MV-4-11 (cell line): ENCODE measurements at regions not wholly inside any gene's neighbourhood (a gene's known extent, or its start where the extent isn't known, plus 50 kb on each side); places are given as distances from the start of the nearest gene placed in this dataset.

Experiments used
- DNase-seq: peaks from one replicate; lab custom pipeline; 2025; lab: John Stamatoyannopoulos, UW

DNA sequence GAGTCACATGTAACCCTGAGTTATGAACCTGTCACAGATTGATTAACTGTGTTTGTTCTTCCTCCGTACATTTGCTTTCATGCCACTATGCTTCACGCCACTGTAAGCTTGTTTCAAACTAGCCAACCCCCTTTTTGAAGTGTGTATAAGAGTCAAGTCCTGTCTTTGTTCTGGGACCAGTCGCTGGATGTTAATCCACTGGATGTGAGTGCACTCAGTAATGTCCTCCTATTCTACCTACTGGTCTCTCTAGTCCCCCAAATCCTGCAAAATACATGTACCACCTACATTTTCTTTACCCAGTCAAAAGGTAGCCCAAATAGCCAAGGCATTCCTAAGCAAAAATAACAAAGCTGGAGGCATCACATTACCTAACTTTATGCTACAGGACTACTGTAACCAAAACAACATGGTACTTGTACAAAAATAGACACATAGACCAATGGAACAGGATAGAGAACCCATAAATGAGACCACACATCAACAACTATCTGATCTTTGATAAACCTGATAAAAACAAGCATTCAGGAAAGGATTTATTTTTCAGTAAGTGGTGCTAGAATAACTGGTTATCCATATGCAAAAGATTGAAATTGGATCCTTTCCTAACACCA lies 1139.1 kb upstream of the SEMA6A start:
- DNase-seq: no peak

DNA sequence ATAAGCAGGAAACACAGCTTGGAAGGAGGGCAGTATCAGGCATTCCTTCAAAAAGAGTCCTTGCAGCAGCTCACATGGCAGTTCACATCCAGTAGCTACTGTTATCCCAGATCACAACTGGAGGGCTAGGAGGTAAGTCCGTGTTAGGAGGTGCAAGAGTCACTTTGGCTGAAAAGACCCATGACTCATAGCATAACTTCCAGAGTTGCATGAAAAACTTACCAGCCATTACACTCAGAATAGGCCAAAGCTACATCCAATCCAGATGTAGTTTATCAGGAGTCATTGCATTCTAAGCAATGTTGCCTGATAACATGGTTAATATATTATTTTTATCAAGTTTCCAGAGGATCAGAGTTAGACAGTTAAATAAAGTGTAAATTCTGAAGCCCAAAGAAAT lies 1126.4 kb upstream of the SEMA6A start:
- DNase-seq: no peak

DNA sequence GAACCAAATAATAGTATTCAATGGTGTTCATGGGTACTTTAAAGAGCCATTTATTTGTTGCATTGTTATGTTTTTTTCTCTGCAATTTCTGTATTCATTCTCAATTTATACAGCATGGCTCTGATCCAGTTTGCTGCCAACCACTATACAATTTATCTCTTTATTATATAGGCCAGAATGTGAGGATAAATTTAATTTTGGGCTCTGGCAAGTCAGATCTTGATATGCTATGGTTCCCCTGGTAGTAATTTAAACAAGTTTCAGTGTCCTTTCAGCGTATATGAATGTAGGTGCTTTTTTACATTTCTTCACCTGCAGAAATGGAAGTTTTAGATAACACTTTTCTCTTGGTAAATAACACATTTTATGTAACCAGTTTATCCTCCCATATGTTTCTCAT lies 1118.0 kb upstream of the SEMA6A start:
- no peak for DNase-seq

DNA sequence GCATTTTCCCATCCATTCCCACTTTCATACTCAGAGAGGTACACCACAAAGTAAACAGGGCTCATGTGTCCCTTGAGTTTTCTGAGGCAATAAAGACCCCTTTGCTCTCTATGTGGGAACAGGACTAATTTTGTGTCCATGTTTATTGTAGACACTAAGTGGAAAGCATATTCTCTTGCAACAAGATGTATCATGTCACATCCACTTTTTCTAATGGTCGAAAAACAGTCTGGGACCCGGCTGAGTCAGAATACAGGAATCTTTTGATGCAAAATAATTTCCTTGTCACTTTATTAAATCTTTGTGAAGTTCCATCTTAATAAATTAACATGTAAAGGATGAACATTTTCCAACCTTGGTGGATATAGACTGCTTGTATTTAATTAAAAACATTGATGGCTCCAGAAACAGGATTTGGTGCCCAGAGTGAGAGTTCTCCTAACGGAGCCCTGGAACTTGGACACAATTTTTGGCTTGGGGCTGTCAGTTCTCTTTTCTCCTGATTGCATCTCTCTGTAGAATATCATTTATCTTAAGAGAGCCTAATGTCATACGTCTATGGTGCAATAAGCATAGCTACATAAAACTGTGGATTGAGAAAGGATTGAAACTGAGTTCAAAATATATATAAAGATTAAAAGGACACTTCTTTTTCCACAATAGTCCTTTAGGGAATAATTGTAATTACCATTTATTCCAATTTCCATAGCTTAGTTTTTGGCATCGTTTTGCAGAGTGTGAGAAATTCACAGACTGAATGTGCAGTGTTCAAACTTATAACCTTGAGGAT lies 1116.7 kb upstream of the SEMA6A start:
- no peak for DNase-seq

DNA sequence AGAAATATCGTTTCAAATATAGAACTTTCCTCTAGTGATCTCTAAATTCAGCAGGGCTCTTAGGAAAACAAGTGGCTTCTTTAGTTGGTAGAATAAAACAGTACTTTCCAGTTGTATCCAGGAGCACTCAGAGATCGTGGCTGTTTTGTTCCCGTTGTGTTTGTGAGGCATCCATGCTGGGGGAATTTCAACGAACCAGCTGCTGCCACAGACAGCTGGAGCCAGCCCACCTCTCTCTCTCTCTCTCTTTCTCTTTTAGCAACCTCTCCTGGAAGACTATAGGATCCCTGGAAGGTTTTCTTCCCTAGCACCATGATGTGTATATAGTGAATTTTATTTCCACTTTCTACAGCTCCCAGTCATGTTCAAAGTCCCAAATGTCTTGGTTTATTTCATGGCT lies 1116.0 kb upstream of the SEMA6A start:
- no peak for DNase-seq

DNA sequence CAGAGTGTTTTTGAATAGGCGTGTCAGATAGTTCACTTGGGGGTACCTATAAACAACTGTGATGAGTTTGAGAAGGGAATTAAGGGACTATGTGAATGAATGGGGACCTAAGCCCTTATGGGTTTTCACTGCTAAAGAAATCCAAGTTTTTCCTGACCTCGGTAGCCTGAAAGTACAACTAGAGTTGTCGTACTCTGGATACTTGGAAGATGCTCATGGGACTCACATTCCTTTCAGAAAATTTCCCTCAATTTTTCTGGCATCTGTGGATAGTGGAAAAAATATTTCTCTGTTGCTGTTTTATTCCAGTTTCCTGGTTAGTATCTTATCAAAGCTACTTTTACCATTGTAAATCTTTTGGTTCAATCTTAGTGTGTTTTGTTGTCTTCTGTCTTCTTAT lies 1112.3 kb upstream of the SEMA6A start:
- no peak for DNase-seq

DNA sequence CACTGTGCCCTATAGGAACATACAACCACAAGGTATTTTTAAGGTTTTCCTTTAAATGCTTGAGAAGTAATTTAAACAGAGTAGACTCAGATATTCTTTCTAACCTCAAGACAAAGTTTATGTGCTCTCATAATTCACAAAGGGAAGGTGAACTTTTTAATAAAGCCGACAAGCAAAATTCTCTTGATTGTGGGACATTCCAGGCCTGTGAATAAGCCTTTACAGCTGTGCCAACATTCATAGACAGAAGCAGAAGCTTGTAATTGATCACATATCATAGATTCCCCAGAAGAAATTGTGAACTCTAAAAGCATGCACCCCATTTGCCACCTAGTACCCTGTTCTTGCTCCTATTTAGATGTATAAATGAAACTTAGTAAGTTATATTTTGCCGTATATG lies 1107.8 kb upstream of the SEMA6A start:
- DNase-seq: no peak

DNA sequence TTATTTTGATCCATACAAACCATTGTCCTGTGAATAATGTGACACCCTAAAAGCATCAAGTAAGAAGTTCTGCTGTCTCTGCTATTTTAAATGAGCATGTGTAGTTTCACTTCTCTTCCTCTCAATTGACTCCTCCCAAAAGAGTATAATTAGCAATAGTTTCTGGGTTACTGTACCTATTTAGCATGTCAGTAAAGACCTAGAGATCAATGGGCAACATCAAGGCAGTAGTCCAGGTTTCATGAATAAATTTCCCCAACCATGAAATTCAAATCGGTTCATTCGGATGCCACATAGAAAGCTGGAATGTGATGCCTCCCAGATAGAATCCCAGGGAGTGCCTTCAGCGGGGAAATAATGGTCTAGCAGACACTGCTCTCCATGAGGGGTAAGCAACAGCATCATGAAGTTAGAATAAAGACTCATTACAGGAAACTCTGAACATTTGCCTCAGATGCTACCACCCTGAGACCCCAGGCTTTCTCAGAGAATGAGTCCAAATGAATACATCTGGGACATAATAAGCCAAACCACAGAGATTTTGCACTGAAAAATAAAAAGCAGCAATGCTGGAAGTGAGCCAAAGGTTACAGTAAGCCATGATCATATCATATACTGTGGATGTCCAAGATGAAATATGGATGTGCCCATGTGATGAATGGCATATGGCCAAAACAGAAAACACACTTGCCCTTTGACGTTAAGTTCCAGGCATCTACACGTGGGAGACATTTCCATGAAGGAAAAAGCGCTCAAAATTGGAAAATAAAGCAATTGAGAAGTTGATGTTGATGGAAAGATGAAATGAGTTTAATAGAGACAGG lies 1107.0 kb upstream of the SEMA6A start:
- peak; percentile 11 for DNase-seq

DNA sequence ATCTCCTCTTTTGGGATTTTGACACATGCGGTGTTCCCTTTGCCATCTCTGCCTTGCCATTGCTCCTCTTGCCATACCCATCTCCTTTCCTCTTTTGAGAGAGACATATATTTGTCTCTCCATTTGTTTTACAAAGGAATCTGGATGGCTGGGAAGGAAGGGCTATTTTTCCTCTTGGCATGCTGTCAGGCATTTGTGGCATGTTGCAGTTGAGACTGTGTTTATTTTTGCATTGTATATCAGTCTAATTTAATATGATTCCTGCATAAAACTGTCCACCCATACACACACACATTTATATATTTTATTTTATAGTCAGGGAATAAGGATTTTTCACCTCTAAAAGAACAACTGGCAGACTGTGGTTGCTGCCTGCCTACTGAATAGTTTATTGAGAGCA lies 1105.8 kb upstream of the SEMA6A start:
- no peak for DNase-seq

DNA sequence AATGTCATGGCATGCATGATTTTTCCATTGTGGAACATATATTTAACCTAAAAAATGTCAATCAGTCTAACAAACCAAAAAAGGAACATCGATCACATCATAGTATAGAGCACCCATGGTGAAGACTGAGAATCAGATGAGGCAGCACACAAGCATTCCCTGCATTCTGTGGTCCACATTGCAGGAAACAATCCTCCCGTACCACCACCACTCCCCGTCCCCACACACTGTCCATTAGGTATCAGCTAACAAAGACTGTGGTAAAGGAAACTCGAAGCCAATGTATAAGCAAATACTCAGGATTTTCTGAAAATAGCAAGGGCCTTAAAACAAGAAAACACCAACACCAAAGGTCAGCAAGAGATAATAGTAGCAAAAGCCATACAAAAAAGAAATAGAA lies 1104.4 kb upstream of the SEMA6A start:
- DNase-seq: no peak

DNA sequence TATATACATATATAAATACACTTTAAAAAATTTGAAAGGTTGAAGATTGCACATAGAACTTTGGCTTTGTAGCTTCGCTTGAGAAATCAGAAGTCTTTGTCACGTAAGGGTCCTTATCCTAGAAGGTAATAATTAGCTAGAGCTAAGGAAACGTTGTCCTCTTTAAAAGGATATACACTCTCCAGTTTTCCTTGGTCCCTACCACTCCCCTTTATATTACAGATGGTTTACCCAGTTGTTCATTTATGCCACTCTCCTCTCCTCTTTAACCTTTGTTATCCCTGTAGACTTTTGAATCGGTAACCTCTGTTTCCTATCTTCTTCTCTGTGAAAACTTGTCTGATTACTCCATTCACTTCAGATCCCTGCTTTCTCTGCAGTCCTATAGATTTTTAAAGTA lies 1101.0 kb upstream of the SEMA6A start:
- no peak for DNase-seq

DNA sequence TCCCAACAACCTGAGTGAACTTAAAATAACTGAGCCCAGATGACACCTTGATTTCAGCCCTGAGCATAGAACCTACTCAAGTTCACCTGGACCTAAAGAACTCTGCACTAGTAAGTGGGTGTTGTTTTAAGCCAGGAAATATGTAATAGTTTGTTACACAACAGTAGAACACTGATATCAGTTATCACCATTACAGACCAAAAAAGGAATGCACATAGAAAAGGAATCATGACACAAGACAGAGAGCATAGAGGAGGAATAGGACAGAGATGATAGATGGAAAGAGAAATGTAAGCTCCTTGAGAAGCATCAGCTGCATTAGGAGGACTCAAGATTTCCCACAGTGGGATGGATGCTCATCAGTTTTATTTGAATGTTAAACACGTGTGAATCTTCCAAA lies 1096.9 kb upstream of the SEMA6A start:
- DNase-seq: no peak

DNA sequence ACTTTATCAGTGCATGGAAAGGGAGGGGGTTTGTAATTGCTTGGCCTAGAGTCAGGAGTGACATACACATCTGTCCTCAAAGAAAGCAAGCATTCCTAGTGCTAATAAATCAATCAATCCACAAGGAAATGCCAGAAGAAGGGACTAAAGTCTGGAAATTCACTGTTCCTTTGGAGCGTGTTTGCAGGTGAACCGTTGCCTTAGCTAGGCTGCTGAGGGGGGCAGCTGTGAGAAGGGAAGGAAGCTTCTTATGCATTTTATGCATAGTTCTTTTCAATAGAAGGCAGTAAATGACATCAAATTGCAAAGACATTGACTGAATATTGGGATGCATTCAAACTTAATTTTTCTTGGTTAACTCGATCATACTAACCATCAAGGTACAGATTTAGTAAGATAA lies 1092.5 kb upstream of the SEMA6A start:
- no peak for DNase-seq

DNA sequence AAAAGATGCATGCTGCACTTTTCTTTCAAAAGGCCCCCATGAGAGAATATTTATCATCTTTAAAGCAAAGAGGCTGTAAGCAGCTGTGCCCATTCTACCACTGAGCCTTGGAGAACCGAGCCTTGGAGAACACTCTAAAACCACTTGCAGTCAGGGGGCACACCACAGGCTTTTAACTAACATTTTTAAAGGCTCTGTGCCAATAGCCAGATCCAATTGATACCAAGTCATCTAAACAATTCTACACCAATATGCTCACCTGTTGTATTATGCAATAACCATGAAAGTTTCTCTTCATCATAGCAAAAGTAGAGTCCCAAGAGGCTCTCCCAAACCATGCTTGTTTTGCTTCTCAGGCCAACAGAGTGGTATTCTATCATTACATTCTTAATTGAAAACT lies 1090.5 kb upstream of the SEMA6A start:
- DNase-seq: no peak

DNA sequence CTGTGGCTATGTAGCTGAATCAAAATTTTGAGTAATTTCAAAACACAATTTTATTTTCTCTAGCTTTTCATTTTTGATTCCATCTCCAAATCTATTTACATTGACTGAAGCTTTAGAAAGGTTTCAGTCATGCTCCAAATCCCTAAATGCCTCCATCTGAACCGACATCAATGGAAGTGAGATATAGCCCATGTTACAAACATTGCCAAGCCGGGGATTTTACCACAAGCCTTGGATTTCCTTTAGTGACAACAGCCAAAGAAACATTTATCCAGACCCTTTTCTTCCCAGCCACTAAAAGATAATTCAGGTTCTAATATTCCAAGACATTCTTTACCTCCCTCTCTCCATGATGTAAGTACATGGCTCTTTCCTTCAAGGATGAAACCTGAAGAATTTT lies 1087.7 kb upstream of the SEMA6A start:
- DNase-seq: no peak

DNA sequence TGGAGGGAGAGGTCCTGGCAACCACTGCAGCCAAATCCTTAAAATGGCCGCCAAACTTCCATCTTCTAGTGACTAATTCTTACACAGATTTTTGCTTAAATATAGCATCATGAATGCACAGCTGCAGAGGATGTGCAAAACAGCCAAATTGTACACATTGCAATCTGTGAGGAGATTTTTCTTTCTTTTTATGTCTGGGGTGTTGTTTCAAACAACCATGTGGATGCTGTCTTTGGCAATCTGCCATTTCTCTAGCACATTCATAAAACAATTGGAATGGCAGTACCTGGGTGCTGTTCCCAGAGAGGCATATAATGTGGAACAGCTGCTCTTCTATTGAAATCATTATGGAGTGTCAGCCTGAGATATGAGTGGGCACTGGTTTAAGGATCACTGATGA lies 1082.9 kb upstream of the SEMA6A start:
- DNase-seq: no peak

DNA sequence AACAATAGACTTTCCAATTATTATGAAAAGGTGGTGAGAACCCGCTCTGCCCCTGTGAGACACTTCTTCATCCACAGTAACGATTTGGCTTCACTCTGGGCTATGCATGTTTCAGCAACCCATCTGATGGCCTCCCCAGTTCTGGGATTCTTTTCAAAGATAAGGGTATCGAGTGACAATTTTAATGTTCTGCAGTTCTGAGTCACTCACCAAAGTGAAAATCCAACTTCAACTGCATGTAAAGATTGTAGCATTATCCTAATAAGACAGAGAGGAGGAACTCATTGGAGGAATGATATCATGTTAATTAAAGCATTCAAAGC lies 1078.3 kb upstream of the SEMA6A start:
- DNase-seq: no peak

DNA sequence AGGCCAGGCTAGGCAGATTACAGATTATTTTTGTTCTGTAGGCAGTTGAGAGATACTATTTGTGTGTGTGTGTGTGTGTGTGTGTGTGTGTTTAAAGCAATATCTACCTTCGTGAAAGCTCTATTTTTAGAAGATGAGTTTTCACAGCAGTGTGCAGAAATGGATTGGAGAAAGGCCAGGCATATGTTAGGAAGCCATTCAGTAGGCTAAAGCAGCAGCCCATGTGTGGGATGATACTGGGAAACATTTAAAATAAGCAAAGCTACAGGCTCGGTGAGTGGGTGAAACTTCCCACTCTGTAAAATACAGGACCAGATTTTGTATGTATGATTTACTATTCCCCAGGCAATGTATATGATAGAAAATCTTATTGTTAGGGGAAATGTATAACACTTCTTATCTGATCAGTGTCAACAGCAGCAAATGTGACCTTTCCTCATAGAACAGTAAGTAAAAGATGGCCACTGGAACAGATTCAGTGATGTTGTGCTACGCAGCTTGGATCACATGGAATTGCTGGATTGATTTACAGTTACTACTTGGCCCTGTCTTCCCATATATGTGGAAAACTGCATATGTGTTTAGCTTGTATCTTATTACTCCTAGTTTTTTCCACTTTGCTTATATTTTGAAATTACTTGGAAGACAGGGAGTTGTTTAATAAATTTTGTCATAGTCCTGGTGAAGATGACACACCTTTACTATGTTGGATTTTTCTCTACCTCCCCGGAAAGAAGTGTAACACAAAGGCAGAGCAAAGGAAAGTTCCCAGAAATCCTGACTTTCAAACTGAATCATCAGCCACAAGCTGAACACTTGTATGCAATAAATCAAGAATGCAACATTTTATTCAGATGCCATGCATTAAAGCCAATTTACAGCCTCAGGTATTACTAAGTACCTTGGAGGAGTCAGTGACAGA lies 1077.7 kb upstream of the SEMA6A start:
- no peak for DNase-seq

DNA sequence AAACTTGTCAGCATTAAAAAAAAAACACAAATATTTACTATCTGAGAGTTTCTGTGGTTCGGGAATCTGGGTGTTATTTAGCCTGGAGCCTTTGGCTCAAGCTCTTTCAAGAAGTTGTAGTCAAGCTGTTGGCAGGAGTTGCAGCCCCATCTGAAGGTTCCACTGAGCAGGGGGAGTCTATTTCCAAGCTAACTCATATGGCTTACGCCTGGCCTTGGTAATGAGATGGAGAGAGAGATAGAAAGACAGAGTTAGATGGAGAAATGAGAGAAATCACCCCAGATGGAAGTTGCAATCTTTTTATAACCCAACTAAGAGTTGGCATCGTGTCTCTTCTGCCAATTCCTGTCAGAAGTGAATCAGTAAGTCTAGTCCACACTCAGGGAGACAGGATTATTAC lies 1075.2 kb upstream of the SEMA6A start:
- no peak for DNase-seq

DNA sequence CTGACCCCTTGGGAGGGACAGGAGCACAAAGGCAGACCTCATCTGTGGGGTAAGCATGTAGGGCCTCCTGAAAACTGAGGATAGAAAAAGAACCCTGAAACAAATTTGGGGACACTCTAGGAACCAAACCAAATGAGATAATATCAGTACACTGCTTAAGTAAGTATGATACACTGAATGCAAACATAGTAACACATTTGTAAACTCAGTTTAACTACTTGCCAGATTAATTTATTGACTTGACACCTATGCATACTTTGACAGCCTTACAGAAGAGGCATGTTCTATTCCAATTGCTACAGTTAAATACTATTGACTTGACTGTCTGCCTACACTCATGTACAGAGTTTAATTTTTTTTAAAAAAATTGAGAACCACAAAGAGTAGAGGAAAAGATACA lies 1070.8 kb upstream of the SEMA6A start:
- no peak for DNase-seq

DNA sequence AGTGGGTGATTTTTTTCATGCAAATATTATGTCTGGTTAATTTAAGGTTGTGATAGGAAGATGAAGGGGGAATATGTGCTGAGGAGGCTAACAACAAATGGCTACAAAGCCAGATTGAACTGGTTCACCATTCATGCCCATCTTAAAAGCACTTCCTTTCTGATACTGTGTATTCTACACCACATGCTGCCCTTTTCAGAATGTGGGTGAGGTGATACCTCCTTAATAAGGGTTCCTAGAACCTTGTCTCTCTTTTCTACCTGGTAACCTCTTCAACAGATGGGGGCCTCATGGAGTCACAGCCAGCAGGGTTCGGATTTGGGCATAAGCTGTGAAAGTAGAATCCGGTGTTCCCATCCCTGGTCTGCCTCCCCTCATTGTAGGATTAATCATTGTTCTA lies 1064.0 kb upstream of the SEMA6A start:
- DNase-seq: no peak

DNA sequence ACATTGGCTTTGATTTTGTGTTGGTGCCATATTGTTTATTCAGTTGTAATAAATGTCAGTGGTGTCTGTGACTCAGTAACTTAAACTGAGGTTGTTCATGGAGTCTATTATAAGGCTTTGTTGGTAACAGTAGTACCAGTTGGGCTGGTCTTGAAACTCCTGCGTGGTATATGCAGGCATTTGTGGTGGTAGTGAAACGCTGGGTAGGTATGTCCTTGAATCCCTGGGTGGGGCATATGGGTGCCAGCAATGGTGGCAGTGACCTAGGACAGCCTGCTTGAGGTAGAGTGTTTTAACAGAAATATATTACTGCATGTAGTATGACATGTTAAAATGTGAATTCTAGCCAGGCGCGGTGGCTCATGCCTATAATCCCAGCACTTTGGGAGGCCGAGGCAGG lies 1058.5 kb upstream of the SEMA6A start:
- no peak for DNase-seq
